ENCODE measurements at regions not wholly inside any gene's neighbourhood (a gene's known extent, or its start where the extent isn't known, plus 50 kb on each side); places are given as distances from the start of the nearest gene placed in this dataset.
A peak's percentile ranks its signal among the peaks of the same experiment; 100 is the strongest.

- Mint-ChIP-seq H3K36me3 (no peaks in the 10 kb centered on the region), H3K27me3 (no peaks in the 10 kb centered on the region), H3K4me1 (ENCODE audit: unreplicated experiment) (peaks cover 16% of the 10 kb centered on the region), H3K27ac (no peak overlapping the region), H3K9me3 (no peaks in the 10 kb centered on the region), H3K4me3 (peak overlapping the region; percentile 57)
- TF ChIP-seq CTCF (conservative IDR thresholded peaks at IDR 0.05): no peak
- no peak for DNase-seq (ENCODE audit: extremely low spot score, unreplicated experiment)
Measured at GRCh38 chr2:5839550-5839949, 147.4 kb downstream of the SOX11 start.

GRCh38 chr2:5841126-5841525 lies 148.9 kb downstream of the SOX11 start:
- H3K36me3 Mint-ChIP-seq: no peaks in the 10 kb centered on the region
- no peak for TF ChIP-seq CTCF (conservative IDR thresholded peaks at IDR 0.05)
- no peak for DNase-seq (ENCODE audit: extremely low spot score, unreplicated experiment)
- H3K4me3 Mint-ChIP-seq: no peak overlapping the region
- H3K27ac Mint-ChIP-seq: no peak overlapping the region
- H3K9me3 Mint-ChIP-seq: no peaks in the 10 kb centered on the region
- no peaks in the 10 kb centered on the region for H3K27me3 Mint-ChIP-seq
- peaks cover 15% of the 10 kb centered on the region for H3K4me1 Mint-ChIP-seq (ENCODE audit: unreplicated experiment)

GRCh38 chr2:5842326-5842725 lies 150.1 kb downstream of the SOX11 start:
- Mint-ChIP-seq H3K36me3 (no peaks in the 10 kb centered on the region), H3K27ac (no peak overlapping the region), H3K4me3 (no peak overlapping the region), H3K9me3 (no peaks in the 10 kb centered on the region), H3K4me1 (ENCODE audit: unreplicated experiment) (peaks cover 15% of the 10 kb centered on the region), H3K27me3 (peaks cover 3% of the 10 kb centered on the region)
- no peak for TF ChIP-seq CTCF (conservative IDR thresholded peaks at IDR 0.05)
- no peak for DNase-seq (ENCODE audit: extremely low spot score, unreplicated experiment)

GRCh38 chr2:5845798-5846330 lies 153.7 kb downstream of the SOX11 start:
- no peak for TF ChIP-seq CTCF (conservative IDR thresholded peaks at IDR 0.05)
- H3K9me3 Mint-ChIP-seq: no peaks in the 10 kb centered on the region
- H3K4me1 Mint-ChIP-seq (ENCODE audit: unreplicated experiment): peaks cover 9% of the 10 kb centered on the region
- no peak for DNase-seq (ENCODE audit: extremely low spot score, unreplicated experiment)
- H3K4me3 Mint-ChIP-seq: no peak overlapping the region
- H3K27me3 Mint-ChIP-seq: peaks cover 3% of the 10 kb centered on the region
- H3K36me3 Mint-ChIP-seq: no peaks in the 10 kb centered on the region
- H3K27ac Mint-ChIP-seq: no peak overlapping the region

- TF ChIP-seq CTCF (conservative IDR thresholded peaks at IDR 0.05): no peak
- H3K36me3 Mint-ChIP-seq: no peaks in the 10 kb centered on the region
- H3K9me3 Mint-ChIP-seq: no peaks in the 10 kb centered on the region
- peaks cover 3% of the 10 kb centered on the region for H3K27me3 Mint-ChIP-seq
- H3K4me1 Mint-ChIP-seq (ENCODE audit: unreplicated experiment): peaks cover 9% of the 10 kb centered on the region
- no peak overlapping the region for H3K27ac Mint-ChIP-seq
- no peak overlapping the region for H3K4me3 Mint-ChIP-seq
- DNase-seq (ENCODE audit: extremely low spot score, unreplicated experiment): no peak
Measured at GRCh38 chr2:5846881-5847280, 154.7 kb downstream of the SOX11 start.

GRCh38 chr2:5849562-5849961 lies 157.4 kb downstream of the SOX11 start:
- H3K4me1 Mint-ChIP-seq (ENCODE audit: unreplicated experiment): peaks cover 9% of the 10 kb centered on the region
- no peak for DNase-seq (ENCODE audit: extremely low spot score, unreplicated experiment)
- no peaks in the 10 kb centered on the region for H3K9me3 Mint-ChIP-seq
- no peak for TF ChIP-seq CTCF (conservative IDR thresholded peaks at IDR 0.05)
- H3K4me3 Mint-ChIP-seq: no peak overlapping the region
- peaks cover 7% of the 10 kb centered on the region for H3K27me3 Mint-ChIP-seq
- peak overlapping the region; percentile 32 for H3K27ac Mint-ChIP-seq
- no peaks in the 10 kb centered on the region for H3K36me3 Mint-ChIP-seq

Measured in type B pancreatic cell (in vitro differentiated cells).